HG03097 (cell line): ENCODE measurements at regions not wholly inside any gene's neighbourhood (a gene's known extent, or its start where the extent isn't known, plus 50 kb on each side); places are given as distances from the start of the nearest gene placed in this dataset.
"Not testable (repeated sequence)": the region's sequence is repeated elsewhere in the genome, so short reads cannot be mapped to it uniquely, and the experiment has no call there.

Experiments used
- ATAC-seq: cut with Tn5 transposase; IDR thresholded peaks from one replicate; pipeline ENCODE4 v1.9.1; 2021; ENCODE audit not compliant: unreplicated experiment, low FRiP score

DNA sequence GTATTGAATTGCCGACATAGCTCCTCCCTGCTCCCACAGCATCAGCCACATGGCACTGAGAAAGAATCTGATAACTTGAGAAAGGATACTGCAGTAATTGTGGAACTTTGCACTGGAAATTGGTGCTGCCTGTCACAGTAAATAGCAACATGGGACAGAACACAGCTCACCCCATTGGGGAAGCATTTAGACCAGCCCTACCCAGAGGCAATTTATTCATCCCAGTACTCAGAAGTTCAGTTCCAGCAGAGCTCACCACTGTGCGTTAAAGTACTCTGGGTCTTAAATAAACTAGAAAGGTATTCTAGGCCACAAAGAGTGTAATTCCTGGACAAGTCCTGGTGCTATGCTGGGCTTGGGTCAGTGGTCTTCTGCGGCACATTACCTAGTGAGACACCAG, 347.1 kb downstream of the PYDC2 start:
- ATAC-seq, result no peak

DNA sequence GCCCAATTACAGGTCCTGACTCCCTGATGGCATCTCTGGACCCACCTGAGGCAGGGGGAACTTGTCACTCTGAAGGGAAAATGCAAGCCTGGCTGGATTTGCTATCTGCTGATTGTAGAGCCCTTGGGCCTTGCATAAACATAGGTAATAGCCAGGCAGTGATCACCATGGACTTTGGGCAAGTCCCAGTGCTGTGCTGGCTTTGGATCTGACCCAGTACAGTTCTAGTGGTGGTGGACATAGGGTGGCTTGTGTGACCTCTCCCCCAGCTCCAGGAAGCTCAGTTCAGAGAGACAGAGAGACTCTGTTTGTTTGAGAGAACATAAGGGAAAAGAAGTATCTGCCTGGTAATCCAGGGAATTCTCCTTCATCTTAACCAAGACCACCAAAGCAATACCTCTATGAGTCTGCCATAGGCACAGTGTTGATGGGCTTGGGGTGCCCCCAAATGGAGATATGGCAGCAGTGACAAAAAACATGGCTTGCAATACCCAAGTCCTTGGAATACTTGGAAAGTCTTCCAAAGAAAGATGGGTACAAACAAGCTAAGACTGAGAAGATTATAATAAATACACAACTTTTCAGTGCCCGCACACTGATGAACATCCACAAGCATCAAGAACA, 348.5 kb downstream of the PYDC2 start:
- no peak for ATAC-seq

DNA sequence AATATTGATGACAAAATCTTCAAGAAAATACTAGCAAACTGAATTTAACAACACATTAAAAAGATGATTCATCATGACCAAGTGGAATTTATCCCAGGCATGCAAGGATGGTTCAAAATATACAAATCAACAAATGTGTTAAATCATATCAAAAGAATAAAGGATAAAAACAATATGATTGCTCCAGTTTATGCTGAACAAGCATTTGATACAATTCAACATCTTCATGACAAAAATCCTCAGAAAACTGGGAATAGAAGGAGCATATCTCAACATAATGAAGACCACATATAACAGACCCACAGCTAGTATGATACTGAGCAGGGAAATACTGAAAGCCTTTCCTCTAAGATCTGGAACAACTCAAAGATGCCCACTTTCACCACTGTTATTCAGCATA, 352.3 kb downstream of the PYDC2 start:
- ATAC-seq, result no peak

GRCh38 chr3:191848818-191849217, 387.9 kb downstream of the PYDC2 start:
- no peak for ATAC-seq

DNA sequence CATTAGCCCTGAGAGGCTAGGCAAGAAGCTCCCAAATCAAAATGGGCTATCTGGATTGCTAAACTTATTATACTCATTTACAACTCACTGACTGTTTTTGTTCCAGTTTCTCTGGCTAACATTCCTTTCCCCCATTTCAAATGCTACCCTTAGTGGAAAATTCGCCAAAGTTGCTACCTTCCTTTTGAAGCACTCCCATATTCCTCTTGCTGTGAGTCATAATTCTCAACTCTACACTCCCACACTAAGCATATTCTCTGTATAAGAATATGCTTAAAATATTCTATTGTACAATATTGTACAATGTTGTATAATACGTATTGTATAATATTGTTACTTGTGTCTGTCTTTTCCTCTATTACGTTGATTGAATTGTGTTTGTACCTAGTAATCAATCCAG, 398.6 kb downstream of the PYDC2 start:
- no peak for ATAC-seq

DNA sequence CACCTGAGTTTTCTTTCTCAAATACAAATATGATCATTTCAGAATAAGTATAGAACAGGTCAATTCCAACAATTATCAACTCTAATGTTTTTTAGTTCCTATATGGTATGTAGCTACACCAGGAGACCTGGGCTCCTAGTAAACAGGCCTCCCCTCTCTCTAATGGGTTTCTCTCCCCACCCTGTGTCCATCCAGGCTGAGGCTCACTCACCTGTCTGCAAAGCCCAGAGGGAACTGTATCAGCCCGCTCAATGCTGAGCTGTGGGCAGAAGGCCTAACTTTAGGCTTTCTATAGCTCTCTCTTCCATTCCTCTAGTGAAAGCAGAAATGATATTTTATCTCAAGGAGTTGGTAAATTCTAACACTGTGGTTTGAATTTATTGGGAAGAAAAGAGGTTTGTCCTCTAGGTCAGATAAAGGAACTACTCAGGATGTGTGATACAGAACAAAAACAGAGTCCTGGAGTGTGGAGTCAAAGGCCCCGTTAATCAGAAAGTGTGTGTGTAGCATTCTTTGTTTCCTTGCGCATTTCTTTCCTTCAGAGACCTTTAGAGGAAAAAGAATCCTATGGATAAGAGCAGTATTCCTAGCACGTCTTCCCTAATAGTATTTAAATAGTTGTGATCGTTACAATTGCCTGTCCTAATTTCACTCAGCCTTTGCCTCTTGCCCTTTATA, 408.9 kb downstream of the PYDC2 start:
- no peak for ATAC-seq

GRCh38 chr3:191873736-191874135, 412.8 kb downstream of the PYDC2 start:
- no peak for ATAC-seq

GRCh38 chr3:191882289-191882688, 421.3 kb downstream of the PYDC2 start:
- no peak for ATAC-seq

- no peak for ATAC-seq
These were observed 423.2 kb downstream of the PYDC2 start for GRCh38 chr3:191884132-191884531.

DNA sequence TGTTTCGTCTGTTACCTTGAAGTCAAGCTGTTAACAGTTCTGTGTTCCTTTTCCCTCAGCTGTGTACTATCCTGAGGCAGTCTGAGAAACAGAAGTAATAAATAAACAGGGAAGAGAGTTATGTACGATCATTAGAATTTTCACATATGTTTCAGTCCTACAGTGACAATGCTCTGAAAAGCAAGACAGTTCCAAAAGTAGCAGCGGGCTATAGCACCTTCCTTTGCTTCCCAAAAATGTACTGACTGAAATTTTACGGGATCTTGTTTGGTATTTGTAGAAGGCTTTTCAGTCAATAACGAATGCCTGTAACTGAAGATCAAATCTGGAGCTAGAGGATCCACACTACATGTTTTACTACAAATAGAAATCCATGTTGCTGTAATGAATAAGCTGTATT, 428.1 kb downstream of the PYDC2 start:
- ATAC-seq, result no peak

- no peak for ATAC-seq
These were observed 428.8 kb downstream of the PYDC2 start for GRCh38 chr3:191889756-191890155.

DNA sequence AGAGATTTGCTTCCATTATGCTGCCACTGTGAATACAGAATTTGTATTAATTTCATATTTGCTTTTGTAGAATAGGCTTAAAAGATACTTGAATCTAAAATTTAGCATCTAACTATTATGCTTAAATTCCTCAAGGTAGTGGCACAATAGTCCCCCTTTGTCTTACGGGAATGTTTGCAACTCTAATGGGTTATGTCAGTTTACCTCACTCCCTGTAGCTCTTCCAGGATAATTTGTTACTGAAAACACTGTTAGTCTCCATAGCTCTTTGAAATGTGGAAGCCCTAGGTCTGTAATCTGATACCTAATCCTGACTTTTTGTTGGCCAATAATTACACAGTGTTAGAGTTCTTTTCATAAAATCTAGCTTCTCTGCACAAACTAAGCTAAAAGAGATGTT, 433.4 kb downstream of the PYDC2 start:
- no peak for ATAC-seq

- no peak for ATAC-seq
These were observed 440.8 kb downstream of the PYDC2 start for GRCh38 chr3:191901741-191902140.

GRCh38 chr3:191912616-191913204, 451.7 kb downstream of the PYDC2 start:
- ATAC-seq, result no peak

DNA sequence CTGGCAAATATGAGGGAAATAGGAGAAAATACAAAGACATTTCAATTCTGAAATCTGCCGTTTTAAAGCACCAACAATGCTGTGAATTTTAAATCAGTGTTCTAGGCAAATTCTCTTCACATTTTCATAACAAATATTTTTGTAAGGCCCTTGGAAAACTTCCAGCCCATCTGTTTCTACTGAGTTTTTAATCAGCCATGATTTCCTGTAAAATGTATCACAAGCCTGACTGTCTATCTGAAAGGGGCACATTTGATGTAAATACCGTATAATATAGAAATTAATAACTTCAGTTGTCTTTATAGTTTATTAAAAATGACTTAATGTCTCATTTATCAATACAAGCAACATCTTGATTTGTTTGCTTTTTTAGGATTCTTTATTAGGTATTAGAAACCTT, 454.7 kb downstream of the PYDC2 start:
- ATAC-seq, result no peak

DNA sequence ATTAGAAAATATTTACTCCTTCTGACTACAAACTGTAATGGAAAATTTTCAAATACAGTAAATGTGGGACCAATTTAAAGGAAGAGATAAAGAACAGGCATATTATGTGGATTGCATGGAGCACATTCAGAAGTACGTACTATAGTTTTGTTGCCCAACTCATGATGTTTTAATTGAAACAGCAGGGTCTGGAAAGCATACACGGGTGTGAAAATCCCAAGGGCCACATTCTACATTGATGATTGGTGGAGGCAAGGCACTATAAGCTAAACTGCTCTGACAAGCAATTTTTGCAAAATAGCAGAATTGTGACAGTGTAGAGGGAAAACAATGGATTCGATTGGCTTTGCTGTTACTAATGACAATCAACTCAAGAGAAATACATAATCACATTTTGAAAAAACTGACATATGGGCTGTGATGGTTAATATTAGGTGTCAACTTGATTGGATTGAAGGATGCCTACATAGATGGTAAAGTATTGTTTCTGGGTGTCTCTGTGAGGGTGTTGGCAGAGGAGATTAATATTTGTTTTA, 458.6 kb downstream of the PYDC2 start:
- no peak for ATAC-seq

- ATAC-seq, result no peak
These were observed 461.6 kb downstream of the PYDC2 start for GRCh38 chr3:191922570-191922969.

DNA sequence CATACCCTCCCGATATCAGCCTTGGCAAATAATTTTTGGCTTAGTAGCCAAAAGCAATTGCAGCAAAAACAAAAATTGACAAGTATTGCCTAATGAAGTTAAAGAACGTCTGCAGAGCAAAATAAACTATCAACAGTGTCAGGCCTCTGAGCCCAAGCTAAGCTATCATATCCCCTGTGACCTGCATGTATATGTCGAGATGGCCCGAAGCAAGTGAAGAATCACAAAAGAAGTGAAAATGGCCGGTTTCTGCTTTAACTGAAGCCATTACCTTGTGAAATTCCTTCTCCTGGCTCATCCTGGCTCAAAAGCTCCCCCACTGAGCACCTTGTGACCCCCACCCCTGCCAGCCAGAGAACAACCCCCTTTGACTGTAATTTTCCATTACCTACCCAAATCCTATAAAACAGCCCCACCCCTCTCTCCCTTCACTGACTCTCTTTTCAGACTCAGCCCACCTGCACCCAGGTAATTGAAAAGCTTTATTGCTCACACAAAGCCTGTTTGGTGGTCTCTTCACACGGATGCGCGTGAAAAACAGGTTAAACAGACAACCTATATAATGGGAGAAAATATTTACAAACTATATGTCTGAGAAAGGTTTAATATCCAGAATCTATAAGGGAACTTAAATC, 466.3 kb downstream of the PYDC2 start:
- not testable (repeated sequence) for ATAC-seq

- not testable (repeated sequence) for ATAC-seq
These were observed 467.0 kb downstream of the PYDC2 start for GRCh38 chr3:191927998-191928397.

- no peak for ATAC-seq
These were observed 483.9 kb downstream of the PYDC2 start for GRCh38 chr3:191944835-191945234.

DNA sequence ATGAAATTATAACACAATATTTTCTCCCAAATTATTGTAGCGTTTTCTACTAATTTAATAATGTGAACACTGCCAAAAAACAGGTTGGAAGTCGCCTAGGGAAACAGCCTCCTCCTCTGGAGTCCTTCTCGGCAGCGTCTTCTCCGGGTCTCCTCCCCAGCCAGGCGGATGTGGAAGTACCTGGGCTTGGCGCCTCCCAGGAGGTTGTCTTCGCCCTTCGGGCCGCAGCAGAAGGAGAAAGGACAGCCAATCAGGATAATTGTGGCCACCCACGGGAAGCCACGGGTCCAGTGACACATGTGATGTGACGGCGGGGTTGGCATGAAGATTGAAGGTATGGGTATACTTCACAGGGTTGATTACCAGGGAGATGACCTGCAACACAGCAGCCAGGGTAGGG, 491.2 kb downstream of the PYDC2 start:
- no peak for ATAC-seq
